ENCODE measurements at regions not wholly inside any gene's neighbourhood (a gene's known extent, or its start where the extent isn't known, plus 50 kb on each side); places are given as distances from the start of the nearest gene placed in this dataset.

- DNase-seq = no peak
These were observed 356.4 kb upstream of the PLXNA2 start for GRCh38 chr1:208600456-208601190.

GRCh38 chr1:208601561-208601960, 357.4 kb upstream of the PLXNA2 start:
- DNase-seq = no peak

- no peak for DNase-seq
These were observed 359.5 kb upstream of the PLXNA2 start for GRCh38 chr1:208603721-208604120.

- no peak for DNase-seq
These were observed 360.1 kb upstream of the PLXNA2 start for GRCh38 chr1:208604295-208604694.

- DNase-seq = no peak
These were observed 362.8 kb upstream of the PLXNA2 start for GRCh38 chr1:208606959-208607358.

GRCh38 chr1:208607616-208608015, 363.4 kb upstream of the PLXNA2 start:
- no peak for DNase-seq

- DNase-seq = no peak
These were observed 370.4 kb upstream of the PLXNA2 start for GRCh38 chr1:208614610-208615009.

- DNase-seq = no peak
These were observed 371.2 kb upstream of the PLXNA2 start for GRCh38 chr1:208615371-208615770.

- no peak for DNase-seq
These were observed 372.6 kb upstream of the PLXNA2 start for GRCh38 chr1:208616776-208617175.

GRCh38 chr1:208628022-208628914, 384.1 kb upstream of the PLXNA2 start:
- no peak for DNase-seq

GRCh38 chr1:208631092-208631491, 386.9 kb upstream of the PLXNA2 start:
- DNase-seq = no peak

GRCh38 chr1:208631506-208631905, 387.3 kb upstream of the PLXNA2 start:
- DNase-seq = no peak

- DNase-seq = no peak
These were observed 390.4 kb upstream of the PLXNA2 start for GRCh38 chr1:208634346-208635140.

GRCh38 chr1:208637181-208637580, 393.0 kb upstream of the PLXNA2 start:
- no peak for DNase-seq

- no peak for DNase-seq
These were observed 395.2 kb upstream of the PLXNA2 start for GRCh38 chr1:208639382-208639781.

GRCh38 chr1:208640295-208640694, 396.1 kb upstream of the PLXNA2 start:
- no peak for DNase-seq

GRCh38 chr1:208641579-208642280, 397.5 kb upstream of the PLXNA2 start:
- DNase-seq = no peak

GRCh38 chr1:208643005-208643597, 398.9 kb upstream of the PLXNA2 start:
- DNase-seq = no peak

GRCh38 chr1:208644401-208645160, 400.4 kb upstream of the PLXNA2 start:
- DNase-seq = no peak

GRCh38 chr1:208646431-208646830, 402.2 kb upstream of the PLXNA2 start:
- no peak for DNase-seq

- no peak for DNase-seq
These were observed 404.0 kb upstream of the PLXNA2 start for GRCh38 chr1:208648146-208648545.
